IMR-90 (cell line): ENCODE measurements at regions not wholly inside any gene's neighbourhood (a gene's known extent, or its start where the extent isn't known, plus 50 kb on each side); places are given as distances from the start of the nearest gene placed in this dataset.

ENCODE experiments used
- ATAC-seq: fragments of 200-7000 bp; cut with Tn5 transposase; 2 replicates; pipeline ENCODE4 v1.9.1; 2020; ENCODE audit warnings: low read depth, mild to moderate bottlenecking, moderate library complexity
- BruUV-seq: library from RNA; stranded (reverse); fragments of 400-500 nt; replicated peaks from 2 replicates; lab custom pipeline; 2021; lab: Mats Ljungman, UMichigan
- CTCF ChIA-PET: fragments of 300-600 bp; formaldehyde crosslinking; extraction: SDS; loops from one replicate; lab custom pipeline; 2021; ENCODE audit warnings: antibody characterized with exemption; lab: Yijun Ruan, JAX
- POLR2A ChIA-PET: fragments of 300-600 bp; sonication (Branson Sonifier 250); formaldehyde crosslinking; loops from one replicate; lab custom pipeline; 2022; ENCODE audit warnings: antibody characterized with exemption; ENCODE audit not compliant: unreplicated experiment; lab: Charles Lee
- DNase-seq: peaks from one replicate; pipeline ENCODE4 v3.0.0; 2013
- H2AFZ ChIP-seq: replicated peaks from 2 replicates; pipeline ENCODE3; 2013; ENCODE audit warnings: low read length, mild to moderate bottlenecking; ENCODE audit not compliant: poor library complexity
- H2AK5ac ChIP-seq: 2 replicates; pipeline ENCODE4 v1.6.1; 2013; ENCODE audit warnings: low read depth, low read length, inconsistent platforms
- H2AK9ac ChIP-seq: replicated peaks from 2 replicates; pipeline ENCODE3; 2013; ENCODE audit warnings: mild to moderate bottlenecking, low read depth, low read length, moderate library complexity; ENCODE audit not compliant: poor library complexity
- H2BK120ac ChIP-seq: 2 replicates; pipeline ENCODE4 v1.6.1; 2013; ENCODE audit warnings: low read depth, low read length, inconsistent platforms
- H2BK15ac ChIP-seq: 3 replicates; pipeline ENCODE4 v1.6.1; 2013; ENCODE audit warnings: low read depth, low read length, inconsistent platforms
- H2BK20ac ChIP-seq: 2 replicates; pipeline ENCODE4 v1.6.1; 2013; ENCODE audit warnings: low read depth, mild to moderate bottlenecking, inconsistent platforms, low read length, moderate library complexity
- H2BK5ac ChIP-seq: 2 replicates; pipeline ENCODE4 v1.6.1; 2013; ENCODE audit warnings: mild to moderate bottlenecking, low read depth, low read length, inconsistent platforms; ENCODE audit not compliant: poor library complexity, severe bottlenecking
- H3K14ac ChIP-seq: replicated peaks from 2 replicates; pipeline ENCODE4 v1.6.1; 2013; ENCODE audit warnings: low read depth, low read length, inconsistent platforms
- H3K18ac ChIP-seq: 2 replicates; pipeline ENCODE4 v1.6.1; 2013; ENCODE audit warnings: low read depth, low read length, control low read depth
- H3K23ac ChIP-seq: 2 replicates; pipeline ENCODE4 v1.6.1; 2013; ENCODE audit warnings: low read depth, low read length, inconsistent platforms
- H3K27ac ChIP-seq: 2 replicates; pipeline ENCODE4 v1.5.1; 2013; ENCODE audit warnings: mild to moderate bottlenecking, control low read depth, low read length; ENCODE audit not compliant: insufficient read depth
- H3K27me3 ChIP-seq: 2 replicates; pipeline ENCODE4 v1.6.1; 2013; ENCODE audit warnings: low read length; ENCODE audit not compliant: control insufficient read depth, insufficient read depth
- H3K36me3 ChIP-seq: 2 replicates; pipeline ENCODE4 v1.6.1; 2013; ENCODE audit warnings: low read length, mixed read lengths; ENCODE audit not compliant: control insufficient read depth, insufficient read depth
- H3K4ac ChIP-seq: 2 replicates; pipeline ENCODE4 v1.6.1; 2013; ENCODE audit warnings: low read depth, low read length, inconsistent platforms
- H3K4me1 ChIP-seq: 2 replicates; pipeline ENCODE4 v1.6.1; 2013; ENCODE audit warnings: low read length, mixed read lengths; ENCODE audit not compliant: control insufficient read depth, insufficient read depth
- H3K4me2 ChIP-seq: 2 replicates; pipeline ENCODE4 v1.6.1; 2013; ENCODE audit warnings: low read depth, mild to moderate bottlenecking, control low read depth, low read length, moderate library complexity
- H3K4me3 ChIP-seq: 2 replicates; pipeline ENCODE4 v1.5.1; 2013; ENCODE audit warnings: low read depth, mild to moderate bottlenecking, control low read depth, low read length, moderate library complexity; ENCODE audit not compliant: insufficient read depth
- H3K56ac ChIP-seq: 2 replicates; pipeline ENCODE4 v1.6.1; 2013; ENCODE audit warnings: low read length, inconsistent platforms; ENCODE audit not compliant: insufficient read depth; ENCODE audit errors: extremely low read depth
- H3K79me1 ChIP-seq, 2 experiments: 2 replicates each; pipeline ENCODE4 v1.6.1; 2013; ENCODE audit warnings: low read length in 2 of 2, inconsistent platforms in 1 of 2, low read depth in 1 of 2
- H3K9ac ChIP-seq: 2 replicates; pipeline ENCODE4 v1.6.1; 2013; ENCODE audit warnings: low read depth, low read length, control low read depth
- H3K9me1 ChIP-seq: 2 replicates; pipeline ENCODE4 v1.6.1; 2013; ENCODE audit warnings: low read length, inconsistent platforms; ENCODE audit not compliant: insufficient read depth
- H3K9me3 ChIP-seq: 2 replicates; pipeline ENCODE4 v1.6.1; 2013; ENCODE audit warnings: low read length; ENCODE audit not compliant: control insufficient read depth, insufficient read depth
- H4K20me1 ChIP-seq: 2 replicates; pipeline ENCODE4 v1.6.1; 2013; ENCODE audit warnings: low read length, inconsistent platforms; ENCODE audit not compliant: insufficient read depth
- H4K5ac ChIP-seq: 2 replicates; pipeline ENCODE4 v1.6.1; 2013; ENCODE audit warnings: mild to moderate bottlenecking, low read depth, low read length, control low read depth
- H4K8ac ChIP-seq, 2 experiments: 2 replicates each; pipeline ENCODE4 v1.6.1; 2013; ENCODE audit warnings: low read depth in 2 of 2, low read length in 2 of 2, control low read depth in 1 of 2, inconsistent platforms in 1 of 2
- H4K91ac ChIP-seq: 2 replicates; pipeline ENCODE4 v1.6.1; 2013; ENCODE audit warnings: low read depth, low read length, inconsistent platforms; ENCODE audit not compliant: insufficient read depth
- BHLHE40 ChIP-seq: fragments of 150-350 bp; IDR thresholded peaks from 2 replicates; pipeline ENCODE4 v1.6.1; 2016; ENCODE audit warnings: mild to moderate bottlenecking, low read depth, low read length
- CTCF ChIP-seq: conservative IDR thresholded peaks from 2 replicates; pipeline ENCODE4 v1.5.1; 2012; ENCODE audit warnings: mild to moderate bottlenecking, low read depth, low read length, improper control_type of control experiment
- ELK1 ChIP-seq: fragments of 150-350 bp; IDR thresholded peaks from 2 replicates; pipeline ENCODE4 v1.6.1; 2016; ENCODE audit warnings: low read depth, mild to moderate bottlenecking, low read length, moderate library complexity, borderline replicate concordance
- MXI1 ChIP-seq: IDR thresholded peaks from 2 replicates; pipeline ENCODE4 v1.6.1; 2012; ENCODE audit warnings: low read depth, mild to moderate bottlenecking, low read length, moderate library complexity, borderline replicate concordance
- NFE2L2 ChIP-seq: fragments of 150-350 bp; IDR thresholded peaks from 2 replicates; pipeline ENCODE4 v1.6.1; 2016; ENCODE audit warnings: low read depth, mild to moderate bottlenecking, low read length
- RAD21 ChIP-seq: IDR thresholded peaks from 2 replicates; pipeline ENCODE4 v1.6.1; 2012; ENCODE audit warnings: low read length, improper control_type of control experiment
- RFX5 ChIP-seq: IDR thresholded peaks from 2 replicates; pipeline ENCODE4 v1.8.0; 2012; ENCODE audit warnings: low read depth, mild to moderate bottlenecking, low read length, moderate library complexity
- SMC3 ChIP-seq: fragments of 150-350 bp; IDR thresholded peaks from 2 replicates; pipeline ENCODE4 v1.6.1; 2016; ENCODE audit warnings: low read depth, mild to moderate bottlenecking, antibody characterized with exemption, low read length, moderate library complexity
- USF2 ChIP-seq: fragments of 150-350 bp; IDR thresholded peaks from 2 replicates; pipeline ENCODE4 v1.6.1; 2017; ENCODE audit warnings: mild to moderate bottlenecking, antibody characterized with exemption, low read length, low read depth
- WGBS, 2 experiments: methylation state at CpG; one replicate each; pipeline versions ENCODE4 v1.1.5 to v1.1.7; 2013; ENCODE audit warnings: missing lambda C conversion rate in 2 of 2; ENCODE audit not compliant: insufficient read length in 1 of 2; ENCODE audit errors: extremely low coverage in 2 of 2; 5-methylcytosine and 5-hydroxymethylcytosine counted together
- dilution Hi-C: fragments of 300-500 bp; cut with HindIII; formaldehyde crosslinking; loops from one replicate; pipeline ENCODE4 v1.14.3; 2018; ENCODE audit warnings: low sequenced_read_pairs; ENCODE audit not compliant: unreplicated experiment
- in situ Hi-C: fragments of 300-500 bp; cut with MboI; formaldehyde crosslinking; loops from 3 replicates; pipeline ENCODE4 v1.14.3; 2019; ENCODE audit warnings: low sequenced_read_pairs, inconsistent platforms, mixed read lengths
- intact Hi-C: fragments of 100-400 bp; cut with micrococcal nuclease; formaldehyde crosslinking; loops from 2 replicates; pipeline ENCODE4 v1.10.0; 2022

- TF ChIP-seq NFE2L2 (no peak), SMC3 (peak; percentile 34; the same call in 1 of the 2 replicates)
Observed at GRCh38 chr6:56708810-56709597, 66.3 kb upstream of the DST start (continued).

- Histone ChIP-seq H2BK20ac (no peak overlapping the region), H3K4me3 (no peak overlapping the region), H3K27ac (peak overlapping the region; percentile 29; the same call in 1 of the 2 replicates), H2AK5ac (no peak overlapping the region), H4K8ac (peak overlapping the region in 1 of 2 experiments; percentile 35; a peak in 1 of 4 replicates), H3K18ac (peak overlapping the region; percentile 28; the same call in 1 of the 2 replicates), H3K27me3 (no peaks in the 10 kb centered on the region), H3K56ac (no peak overlapping the region), H3K4me2 (no peak overlapping the region), H3K79me1 (peaks cover 19 to 54% of the 10 kb centered on the region in 2 experiments), H3K36me3 (peaks cover 2% of the 10 kb centered on the region; the same call in 1 of the 2 replicates), H4K91ac (no peak overlapping the region), H2BK15ac (no peak overlapping the region), H3K4me1 (peaks cover 9% of the 10 kb centered on the region), H3K4ac (peak overlapping the region; percentile 16), H2AK9ac (no peak overlapping the region), H4K5ac (no peak overlapping the region), H2BK5ac (peak overlapping the region; percentile 50), H2BK120ac (no peak overlapping the region), H3K9me3 (no peaks in the 10 kb centered on the region), H3K23ac (peak overlapping the region; percentile 55; the same call in 1 of the 2 replicates), H3K9me1 (peaks cover 10% of the 10 kb centered on the region), H2AFZ (no peak overlapping the region), H4K20me1 (peaks cover 3% of the 10 kb centered on the region; the same call in 1 of the 2 replicates), H3K9ac (no peak overlapping the region), H3K14ac (no peak overlapping the region)
- in situ Hi-C loops (no loop called here), intact Hi-C loops (no loop called here), dilution Hi-C loops (no loop called here)
- POLR2A ChIA-PET = no interaction called here
- CTCF ChIA-PET = interaction anchor here (0.6 kb wide), 1 partner anchor 292 kb away, joined by 4 read pairs; no protein-coding TSS in a partner anchor
- no peak for DNase-seq
- no TSS peak for BruUV-seq
- no CpG with 5 or more reads among the region's 5 CpGs for WGBS, 2 experiments
- ATAC-seq = peak; percentile 38
- TF ChIP-seq ELK1 (no peak), RFX5 (no peak), NFE2L2 (no peak), USF2 (no peak), RAD21 (no peak), SMC3 (no peak), BHLHE40 (no peak), MXI1 (no peak), CTCF (no peak)
Observed at GRCh38 chr6:56706981-56707726, 64.5 kb upstream of the DST start.
